NCI-H446 (cell line): ENCODE measurements at regions not wholly inside any gene's neighbourhood (a gene's known extent, or its start where the extent isn't known, plus 50 kb on each side); places are given as distances from the start of the nearest gene placed in this dataset.

Experiments used
- DNase-seq, 2 experiments: peaks; one replicate each; lab custom pipeline; 2025; lab: John Stamatoyannopoulos, UW

- no peak for DNase-seq
These were observed 630.0 kb upstream of the TENM3 start for GRCh38 chr4:181613200-181613599.

GRCh38 chr4:181618038-181618618 lies 625.1 kb upstream of the TENM3 start:
- no peak for DNase-seq

- DNase-seq, result no peak
These were observed 624.3 kb upstream of the TENM3 start for GRCh38 chr4:181618896-181619295.

- no peak for DNase-seq
These were observed 623.6 kb upstream of the TENM3 start for GRCh38 chr4:181619651-181620050.

GRCh38 chr4:181637186-181638105 lies 605.8 kb upstream of the TENM3 start:
- DNase-seq, result no peak

- DNase-seq, result no peak
These were observed 599.7 kb upstream of the TENM3 start for GRCh38 chr4:181643466-181643865.

- DNase-seq, result no peak
These were observed 597.7 kb upstream of the TENM3 start for GRCh38 chr4:181645489-181645888.

- no peak for DNase-seq
These were observed 596.3 kb upstream of the TENM3 start for GRCh38 chr4:181646864-181647263.

- DNase-seq, result no peak
These were observed 595.6 kb upstream of the TENM3 start for GRCh38 chr4:181647396-181648147.

- DNase-seq, result no peak
These were observed 593.0 kb upstream of the TENM3 start for GRCh38 chr4:181650033-181650825.

GRCh38 chr4:181656748-181657147 lies 586.5 kb upstream of the TENM3 start:
- no peak for DNase-seq

GRCh38 chr4:181659202-181659601 lies 584.0 kb upstream of the TENM3 start:
- DNase-seq, result no peak

GRCh38 chr4:181659876-181660275 lies 583.3 kb upstream of the TENM3 start:
- DNase-seq, result no peak

- no peak for DNase-seq
These were observed 582.1 kb upstream of the TENM3 start for GRCh38 chr4:181661090-181661489.

GRCh38 chr4:181661923-181662322 lies 581.3 kb upstream of the TENM3 start:
- no peak for DNase-seq

GRCh38 chr4:181662383-181662782 lies 580.8 kb upstream of the TENM3 start:
- no peak for DNase-seq

- DNase-seq, result no peak
These were observed 572.7 kb upstream of the TENM3 start for GRCh38 chr4:181670506-181670905.

GRCh38 chr4:181671672-181672071 lies 571.5 kb upstream of the TENM3 start:
- DNase-seq, result no peak

GRCh38 chr4:181672751-181673150 lies 570.5 kb upstream of the TENM3 start:
- DNase-seq, result no peak

- no peak for DNase-seq
These were observed 568.8 kb upstream of the TENM3 start for GRCh38 chr4:181674315-181674875.

GRCh38 chr4:181676546-181676945 lies 566.7 kb upstream of the TENM3 start:
- no peak for DNase-seq

GRCh38 chr4:181677201-181677600 lies 566.0 kb upstream of the TENM3 start:
- no peak for DNase-seq
